CD4-positive, alpha-beta T cell treated with Interleukin-6 at 100 ng/mL for 8 hours (primary cell): ENCODE measurements at regions not wholly inside any gene's neighbourhood (a gene's known extent, or its start where the extent isn't known, plus 50 kb on each side); places are given as distances from the start of the nearest gene placed in this dataset.
"Not testable (repeated sequence)": the region's sequence is repeated elsewhere in the genome, so short reads cannot be mapped to it uniquely, and the experiment has no call there.

ENCODE experiments used
- DNase-seq: peaks from one replicate; pipeline ENCODE4 v3.0.0-alpha.2; 2020; ENCODE audit warnings: mixed read lengths, low spot score

- no peak for DNase-seq
These were observed 125.2 kb upstream of the EYA4 start for GRCh38 chr6:133115946-133116345.

DNA sequence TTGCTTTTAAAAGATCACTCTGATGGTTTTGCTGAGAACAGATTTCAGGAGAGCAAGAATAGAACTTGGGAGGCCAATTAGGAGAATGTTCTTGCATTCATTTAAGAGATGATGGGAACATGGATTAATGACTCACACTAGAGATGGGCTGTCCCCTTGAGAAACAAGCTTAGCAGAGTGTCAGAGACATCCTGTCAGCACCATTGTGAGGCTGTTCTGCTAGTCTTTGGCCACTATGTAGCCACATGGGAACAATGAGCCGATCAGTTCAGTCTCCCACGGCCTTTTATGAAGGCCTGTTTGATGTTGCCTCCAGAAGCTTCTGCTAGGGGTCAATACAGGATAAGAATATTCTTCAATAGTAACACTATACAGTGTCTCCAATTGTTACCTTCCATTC lies 113.0 kb upstream of the EYA4 start:
- DNase-seq = no peak

DNA sequence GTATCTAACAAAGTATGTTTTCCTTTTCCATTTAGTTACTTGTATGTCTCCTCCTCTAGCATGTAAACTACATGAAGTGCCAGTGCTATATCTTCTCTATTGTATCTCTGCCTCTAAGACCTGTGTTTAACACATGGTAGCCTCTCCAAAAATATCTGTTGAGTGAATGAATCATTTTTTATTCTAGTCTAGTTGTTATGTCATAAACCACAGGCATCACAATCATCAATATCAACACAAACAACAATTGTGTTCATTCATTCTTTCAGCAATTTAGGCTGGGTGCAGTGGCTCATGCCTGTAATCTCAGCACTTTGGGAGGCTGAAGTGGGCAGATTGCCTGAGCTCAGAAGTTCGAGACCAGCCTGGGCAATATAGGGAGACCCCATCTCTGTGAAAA lies 111.6 kb upstream of the EYA4 start:
- no peak for DNase-seq

DNA sequence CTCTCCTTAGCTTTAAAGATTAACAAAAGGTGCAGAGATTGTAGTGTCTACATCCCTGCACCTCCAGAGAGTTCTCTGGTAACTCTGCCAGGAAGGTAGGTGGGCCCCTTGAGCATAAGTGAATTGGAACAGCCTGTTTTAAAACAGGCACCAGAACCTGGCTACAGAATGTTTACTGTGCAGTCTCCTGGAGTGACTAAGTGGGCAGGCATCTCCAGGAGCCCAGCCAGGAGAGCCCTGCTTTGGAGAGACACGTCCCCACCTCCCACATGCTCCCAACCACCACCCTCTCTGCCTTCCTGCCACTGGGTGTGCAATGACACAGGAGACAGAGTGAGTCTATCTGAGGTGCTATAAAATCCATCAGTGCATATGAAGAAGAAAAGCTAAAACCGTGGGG lies 110.3 kb upstream of the EYA4 start:
- DNase-seq = no peak

- no peak for DNase-seq
These were observed 109.3 kb upstream of the EYA4 start for GRCh38 chr6:133131621-133132465.

DNA sequence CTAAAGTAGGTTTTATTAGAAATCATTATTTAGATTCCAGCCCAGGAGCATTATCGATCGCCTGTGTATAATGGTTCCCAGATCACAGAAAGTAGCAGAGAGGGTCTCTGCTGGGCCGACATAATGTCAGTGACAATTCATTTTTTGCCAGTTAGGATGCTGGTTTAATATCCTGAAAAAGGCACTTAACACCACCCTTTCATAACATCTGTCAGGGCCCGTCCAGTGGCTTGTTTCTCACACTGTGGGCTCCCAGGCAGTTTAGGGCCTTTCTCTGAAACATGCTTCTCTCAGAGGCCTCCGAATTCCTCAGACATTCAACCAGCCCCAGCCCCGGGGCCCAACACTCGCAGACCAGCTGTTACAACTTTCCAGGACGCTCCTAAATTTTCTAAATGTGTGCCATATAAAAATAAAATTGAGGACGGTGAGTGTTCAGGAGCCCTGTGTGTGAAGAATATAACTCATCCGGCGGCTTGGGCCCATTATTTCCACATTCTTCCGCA lies 108.6 kb upstream of the EYA4 start:
- no peak for DNase-seq

GRCh38 chr6:133136177-133136880 lies 104.8 kb upstream of the EYA4 start:
- no peak for DNase-seq

GRCh38 chr6:133147470-133148184 lies 93.5 kb upstream of the EYA4 start:
- DNase-seq = not testable (repeated sequence)

DNA sequence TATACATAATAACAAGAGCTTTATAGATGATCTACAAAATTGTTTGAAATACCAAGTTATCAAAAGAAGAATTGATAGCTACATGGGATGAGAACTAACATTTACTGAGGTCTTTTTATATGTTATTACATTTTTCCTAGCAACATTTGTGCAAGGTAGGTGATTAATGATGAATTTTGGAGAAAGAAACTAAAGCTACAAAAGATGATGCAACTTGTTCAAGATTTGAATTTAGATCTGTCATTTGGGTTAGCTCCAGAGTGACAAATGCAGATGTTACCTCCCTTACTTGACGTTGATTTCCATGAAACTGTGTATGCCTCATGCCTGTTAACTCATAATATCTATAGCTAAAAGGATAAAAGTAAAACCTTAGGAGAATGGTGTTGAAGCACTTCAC lies 84.5 kb upstream of the EYA4 start:
- DNase-seq = no peak

DNA sequence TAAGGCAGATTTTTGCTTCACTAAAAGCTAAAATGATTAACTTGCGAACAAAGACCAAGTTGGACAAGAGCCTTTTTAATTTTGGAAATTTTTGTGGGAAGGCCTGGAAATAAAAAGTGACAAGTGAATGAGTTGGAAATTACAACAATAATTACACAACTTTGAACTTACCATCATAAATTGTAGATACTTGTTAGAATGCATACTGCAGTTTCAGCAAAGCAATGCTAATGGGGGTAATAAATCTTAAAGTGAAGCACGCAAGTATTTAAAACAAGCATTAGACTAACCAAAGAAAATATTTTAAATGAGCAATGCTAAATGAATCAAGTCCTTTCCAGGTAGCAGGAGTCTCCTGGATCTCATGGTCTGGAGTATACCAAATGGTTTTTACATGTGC lies 83.2 kb upstream of the EYA4 start:
- DNase-seq = no peak

- DNase-seq = no peak
These were observed 81.8 kb upstream of the EYA4 start for GRCh38 chr6:133159255-133159795.

DNA sequence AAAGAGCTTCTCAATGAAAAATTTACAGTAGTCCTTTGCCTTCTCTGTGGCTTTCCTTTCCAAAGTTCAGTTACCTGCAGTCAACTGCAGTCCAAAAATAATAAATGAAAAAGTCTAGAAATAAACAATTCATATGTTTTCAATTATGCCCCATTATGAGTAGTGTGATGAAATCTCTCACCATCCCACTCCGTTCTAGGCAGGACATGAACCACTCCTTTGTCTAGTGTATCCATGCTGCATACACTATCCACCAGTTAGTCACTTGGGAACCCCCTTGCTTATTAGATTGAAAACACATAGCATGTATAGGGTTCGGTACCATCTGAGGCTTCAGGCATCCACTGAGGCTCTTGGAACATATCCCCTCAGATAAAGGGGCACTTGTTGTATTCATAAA lies 80.6 kb upstream of the EYA4 start:
- DNase-seq = no peak

DNA sequence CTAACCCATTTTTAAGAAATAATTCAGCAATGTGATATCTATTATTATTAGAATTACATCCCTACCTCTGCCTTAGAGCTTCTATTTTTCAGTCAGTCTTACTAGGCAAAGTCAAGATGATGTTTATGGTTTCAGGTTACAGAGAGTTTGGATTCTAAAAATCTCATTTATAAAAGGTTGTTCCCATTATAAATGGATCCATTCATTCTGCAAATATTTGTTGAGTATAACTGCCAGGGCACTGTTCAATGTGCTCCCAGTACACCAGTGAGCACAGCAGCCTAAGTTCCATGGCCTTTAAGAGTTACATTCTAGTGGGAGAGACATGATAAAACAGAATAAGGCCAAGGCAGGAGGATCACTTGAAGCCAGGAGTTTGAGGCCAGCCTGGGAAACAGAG lies 75.9 kb upstream of the EYA4 start:
- no peak for DNase-seq

DNA sequence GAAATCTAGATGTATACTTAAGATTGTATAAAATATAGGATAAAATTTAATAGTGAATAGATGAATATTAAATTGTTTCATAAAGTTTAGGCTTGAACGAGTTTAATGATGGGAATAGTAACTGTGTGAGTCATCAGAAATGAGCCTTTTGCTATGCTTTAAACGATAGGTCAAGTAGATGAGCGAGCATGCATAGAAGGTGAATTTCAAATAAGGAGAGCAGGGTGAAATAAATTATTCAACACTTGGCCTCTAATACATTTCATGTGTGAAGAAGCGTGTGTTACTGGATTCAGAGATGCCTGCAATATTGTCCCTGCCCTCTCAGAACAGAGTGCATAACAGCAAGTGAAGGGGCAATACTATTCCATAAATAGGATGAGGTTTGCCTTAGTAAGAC lies 74.4 kb upstream of the EYA4 start:
- DNase-seq = no peak

GRCh38 chr6:133169901-133170300 lies 71.3 kb upstream of the EYA4 start:
- DNase-seq = no peak

DNA sequence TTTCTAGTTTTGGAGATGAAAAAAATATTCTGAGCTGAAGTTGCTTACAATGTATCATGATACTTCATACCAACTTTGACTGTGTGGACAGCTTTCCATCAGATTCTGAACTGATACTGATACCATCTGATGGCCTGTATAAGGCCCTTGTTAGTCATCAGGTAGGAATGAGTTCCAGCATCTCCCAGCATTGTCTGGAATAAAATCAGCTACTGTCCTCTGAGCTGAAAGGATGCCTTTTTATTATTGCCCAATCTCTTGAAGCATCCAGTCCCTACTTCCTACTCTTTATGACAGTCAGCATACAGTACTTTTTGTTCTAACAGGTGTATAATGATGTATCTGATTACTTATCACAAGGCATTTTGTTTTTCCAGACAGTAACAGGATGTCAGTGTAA lies 70.6 kb upstream of the EYA4 start:
- DNase-seq = no peak

- no peak for DNase-seq
These were observed 69.1 kb upstream of the EYA4 start for GRCh38 chr6:133171989-133172604.

- no peak for DNase-seq
These were observed 67.9 kb upstream of the EYA4 start for GRCh38 chr6:133173276-133173675.

GRCh38 chr6:133179481-133179880 lies 61.7 kb upstream of the EYA4 start:
- DNase-seq = no peak

DNA sequence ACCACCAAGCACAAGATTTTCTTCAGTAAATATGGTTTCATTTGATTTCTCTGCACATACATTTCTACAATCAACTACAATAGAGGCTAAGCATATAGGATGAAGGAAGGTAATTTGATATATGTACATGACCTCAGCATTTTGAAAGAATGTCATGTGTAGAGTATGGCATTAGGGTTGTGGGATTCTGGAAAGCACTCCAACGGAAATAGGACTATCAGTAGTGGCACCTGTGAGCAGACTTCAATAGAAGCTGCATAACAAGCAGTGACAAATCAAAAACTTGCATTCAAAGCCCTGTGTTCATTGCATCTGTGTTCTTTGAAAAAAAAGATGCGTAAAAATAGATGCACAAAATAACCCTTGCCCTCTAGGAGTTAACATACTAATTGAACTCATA lies 57.5 kb upstream of the EYA4 start:
- DNase-seq = no peak

- DNase-seq = no peak
These were observed 56.3 kb upstream of the EYA4 start for GRCh38 chr6:133184798-133185372.

DNA sequence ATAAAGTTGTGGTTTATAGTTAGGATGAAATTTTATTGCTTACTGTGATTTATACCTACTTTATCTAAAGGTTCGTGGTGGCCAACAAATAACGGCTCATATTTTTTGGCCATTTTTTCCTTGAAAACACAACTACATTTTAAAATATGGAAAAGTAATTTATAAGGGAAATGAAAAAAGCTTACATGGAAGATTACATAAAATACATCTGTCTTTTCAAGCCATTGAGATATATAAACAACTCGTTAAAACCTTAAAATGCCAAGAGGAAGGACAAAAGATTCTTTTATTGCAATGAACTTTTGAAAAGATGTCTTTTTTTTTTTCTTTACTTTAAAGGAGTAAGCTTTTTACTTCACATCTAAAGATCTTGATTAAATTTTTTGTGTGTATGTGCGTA lies 55.4 kb upstream of the EYA4 start:
- no peak for DNase-seq
